ENCODE measurements at regions not wholly inside any gene's neighbourhood (a gene's known extent, or its start where the extent isn't known, plus 50 kb on each side); places are given as distances from the start of the nearest gene placed in this dataset.

GRCh38 chr5:61272688-61273087, 59.4 kb upstream of the ZSWIM6 start:
- TF ChIP-seq, protein P1, sequence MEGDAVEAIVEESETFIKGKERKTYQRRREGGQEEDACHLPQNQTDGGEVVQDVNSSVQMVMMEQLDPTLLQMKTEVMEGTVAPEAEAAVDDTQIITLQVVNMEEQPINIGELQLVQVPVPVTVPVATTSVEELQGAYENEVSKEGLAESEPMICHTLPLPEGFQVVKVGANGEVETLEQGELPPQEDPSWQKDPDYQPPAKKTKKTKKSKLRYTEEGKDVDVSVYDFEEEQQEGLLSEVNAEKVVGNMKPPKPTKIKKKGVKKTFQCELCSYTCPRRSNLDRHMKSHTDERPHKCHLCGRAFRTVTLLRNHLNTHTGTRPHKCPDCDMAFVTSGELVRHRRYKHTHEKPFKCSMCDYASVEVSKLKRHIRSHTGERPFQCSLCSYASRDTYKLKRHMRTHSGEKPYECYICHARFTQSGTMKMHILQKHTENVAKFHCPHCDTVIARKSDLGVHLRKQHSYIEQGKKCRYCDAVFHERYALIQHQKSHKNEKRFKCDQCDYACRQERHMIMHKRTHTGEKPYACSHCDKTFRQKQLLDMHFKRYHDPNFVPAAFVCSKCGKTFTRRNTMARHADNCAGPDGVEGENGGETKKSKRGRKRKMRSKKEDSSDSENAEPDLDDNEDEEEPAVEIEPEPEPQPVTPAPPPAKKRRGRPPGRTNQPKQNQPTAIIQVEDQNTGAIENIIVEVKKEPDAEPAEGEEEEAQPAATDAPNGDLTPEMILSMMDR (IDR thresholded peaks at IDR 0.05), result no peak
- no peak overlapping the region for H3K27ac ChIP-seq

GRCh38 chr5:61273279-61273975, 58.6 kb upstream of the ZSWIM6 start:
- H3K27ac ChIP-seq, result no peak overlapping the region
- TF ChIP-seq, protein P1 (IDR thresholded peaks at IDR 0.05), result no peak
- no peak for TF ChIP-seq ZFX (IDR thresholded peaks at IDR 0.05; ENCODE audit: borderline replicate concordance)

- no peak overlapping the region for H3K27ac ChIP-seq
- TF ChIP-seq, protein P1 (IDR thresholded peaks at IDR 0.05), result no peak
- TF ChIP-seq ZFX (IDR thresholded peaks at IDR 0.05; ENCODE audit: borderline replicate concordance), result no peak
Observed at GRCh38 chr5:61274511-61274911, 57.5 kb upstream of the ZSWIM6 start.

DNA sequence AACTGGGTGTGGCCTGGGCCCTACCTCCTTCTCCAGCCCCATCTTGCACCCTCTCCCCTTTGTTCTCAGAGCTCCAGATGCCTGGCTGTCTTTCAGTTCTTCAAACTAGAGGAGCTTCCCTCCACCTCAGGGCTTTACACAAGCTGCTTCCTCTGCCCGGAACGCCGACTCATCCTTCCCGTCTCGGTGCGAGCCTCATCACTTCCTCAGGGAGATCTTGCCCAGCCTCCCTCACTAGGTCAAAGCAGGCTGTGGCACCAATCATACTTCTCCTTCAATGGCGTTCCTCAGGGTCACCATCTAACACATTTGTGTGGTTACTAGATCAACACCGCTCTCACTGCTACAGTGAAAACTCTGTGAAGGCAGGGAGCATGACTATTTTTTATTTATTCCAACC, 56.2 kb upstream of the ZSWIM6 start:
- no peak overlapping the region for H3K27ac ChIP-seq

DNA sequence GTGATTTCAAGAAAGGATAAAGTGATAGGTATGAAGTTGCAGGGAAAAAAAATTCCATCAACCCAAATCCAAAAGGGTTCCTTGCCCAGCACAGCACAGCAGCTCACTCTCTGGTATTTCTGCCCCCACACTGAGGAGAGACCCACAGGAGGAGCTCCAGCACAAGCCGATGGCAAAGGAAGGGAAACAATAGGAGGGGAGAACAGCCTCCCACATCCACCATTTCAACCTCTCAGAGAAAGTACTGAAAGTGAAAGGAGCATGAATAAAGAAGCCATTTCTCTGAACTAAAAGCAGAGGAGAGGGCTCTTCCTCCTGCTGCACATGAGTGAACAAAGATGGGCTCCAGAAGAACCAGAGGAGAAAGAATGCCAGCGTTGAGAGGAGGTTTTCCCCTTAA, 54.9 kb upstream of the ZSWIM6 start:
- no peak overlapping the region for H3K27ac ChIP-seq
- TF ChIP-seq ZFX (IDR thresholded peaks at IDR 0.05; ENCODE audit: borderline replicate concordance), result no peak
- TF ChIP-seq, protein P1 (IDR thresholded peaks at IDR 0.05), result no peak

More for the DNA sequence above, 56.2 kb upstream of the ZSWIM6 start:
- TF ChIP-seq, protein P1 (IDR thresholded peaks at IDR 0.05), result no peak
- TF ChIP-seq ZFX (IDR thresholded peaks at IDR 0.05; ENCODE audit: borderline replicate concordance), result no peak

DNA sequence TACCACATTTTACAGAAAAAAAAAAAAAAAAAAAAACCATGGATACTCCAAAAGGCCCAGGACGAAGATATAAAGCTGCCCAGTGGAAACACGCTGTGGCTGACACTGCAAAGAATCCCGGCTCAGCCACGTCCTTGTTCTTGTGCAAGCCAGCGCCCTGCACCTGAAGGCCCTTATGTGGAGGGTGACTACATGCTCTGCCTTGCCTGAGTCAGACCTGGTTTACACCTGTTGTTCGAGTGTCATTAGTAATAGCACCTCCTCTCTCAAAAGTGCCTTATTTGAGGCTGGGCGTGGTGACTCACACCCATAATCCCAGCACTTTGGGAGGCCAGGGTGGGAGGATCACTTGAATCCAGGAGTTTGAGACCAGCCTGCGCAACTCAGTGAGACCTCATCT, 54.3 kb upstream of the ZSWIM6 start:
- TF ChIP-seq, protein P1 (IDR thresholded peaks at IDR 0.05), result no peak
- no peak for TF ChIP-seq ZFX (IDR thresholded peaks at IDR 0.05; ENCODE audit: borderline replicate concordance)
- H3K27ac ChIP-seq, result no peak overlapping the region

DNA sequence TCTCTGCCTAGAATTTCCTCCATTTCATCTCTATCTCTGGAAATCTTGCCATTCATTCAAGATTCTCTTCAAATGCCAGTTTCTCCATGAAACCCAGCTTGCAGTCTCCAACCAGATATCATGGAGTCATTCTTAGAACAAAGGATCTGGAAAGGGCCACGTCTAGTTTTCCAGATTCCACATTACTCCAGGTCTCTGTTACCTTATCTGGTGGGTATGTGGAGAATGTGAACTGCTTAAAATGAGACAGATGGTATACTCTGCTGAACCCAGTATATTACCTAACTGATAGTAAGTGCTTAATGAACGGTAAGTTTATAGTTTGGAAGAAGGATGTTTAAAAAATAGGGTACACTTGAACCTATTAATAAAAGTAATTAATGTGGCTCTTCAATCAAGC, 52.3 kb upstream of the ZSWIM6 start:
- no peak for TF ChIP-seq ZFX (IDR thresholded peaks at IDR 0.05; ENCODE audit: borderline replicate concordance)
- TF ChIP-seq, protein P1 (IDR thresholded peaks at IDR 0.05), result no peak
- H3K27ac ChIP-seq, result no peak overlapping the region

All from 22Rv1 (cell line).